ENCODE measurements at regions not wholly inside any gene's neighbourhood (a gene's known extent, or its start where the extent isn't known, plus 50 kb on each side); places are given as distances from the start of the nearest gene placed in this dataset.

DNA sequence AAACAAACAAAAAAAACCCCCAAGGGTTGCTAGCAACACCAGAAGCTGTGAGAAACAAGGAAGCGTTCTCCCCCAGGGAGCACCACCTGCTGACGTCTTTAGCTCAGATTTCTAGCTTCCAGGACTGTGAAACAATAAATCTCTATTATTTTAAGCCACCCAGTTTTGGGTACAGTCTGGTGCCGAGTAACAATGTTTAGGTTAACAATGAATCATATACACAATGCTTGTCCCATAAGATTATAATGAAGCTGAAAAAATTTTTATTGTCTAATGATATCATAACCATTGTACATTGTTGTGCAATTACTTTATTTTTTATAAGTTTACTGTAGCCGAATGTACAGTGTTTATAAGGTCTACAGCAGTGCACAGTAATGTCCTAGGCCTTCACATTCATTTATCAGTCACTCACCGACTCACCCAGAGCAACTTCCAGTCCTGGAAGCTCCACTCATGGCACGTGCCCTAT lies 72.1 kb upstream of the CAB39 start:
- DNase-seq: no peak
- intact Hi-C loops (cut with DNase I, micrococcal nuclease): no loop called here
- no peaks in the 10 kb centered on the region for H3K4me1 ChIP-seq (ENCODE audit: low read depth)
- no peaks in the 10 kb centered on the region for H3K9me3 ChIP-seq
- H3K36me3 ChIP-seq (ENCODE audit: low read depth): no peaks in the 10 kb centered on the region
- no peak overlapping the region for H3K4me3 ChIP-seq
- ATAC-seq: peak; percentile 80
- TF ChIP-seq CTCF (IDR thresholded peaks at IDR 0.05): no peak

- no peak for TF ChIP-seq CTCF (IDR thresholded peaks at IDR 0.05)
- Histone ChIP-seq H3K36me3 (ENCODE audit: low read depth) (no peaks in the 10 kb centered on the region), H3K4me3 (no peak overlapping the region), H3K9me3 (no peaks in the 10 kb centered on the region), H3K4me1 (ENCODE audit: low read depth) (no peaks in the 10 kb centered on the region)
- intact Hi-C loops (cut with DNase I, micrococcal nuclease): no loop called here
- DNase-seq (no peak), ATAC-seq (no peak)
Observed at GRCh38 chr2:230642966-230643365, 69.7 kb upstream of the CAB39 start.

DNA sequence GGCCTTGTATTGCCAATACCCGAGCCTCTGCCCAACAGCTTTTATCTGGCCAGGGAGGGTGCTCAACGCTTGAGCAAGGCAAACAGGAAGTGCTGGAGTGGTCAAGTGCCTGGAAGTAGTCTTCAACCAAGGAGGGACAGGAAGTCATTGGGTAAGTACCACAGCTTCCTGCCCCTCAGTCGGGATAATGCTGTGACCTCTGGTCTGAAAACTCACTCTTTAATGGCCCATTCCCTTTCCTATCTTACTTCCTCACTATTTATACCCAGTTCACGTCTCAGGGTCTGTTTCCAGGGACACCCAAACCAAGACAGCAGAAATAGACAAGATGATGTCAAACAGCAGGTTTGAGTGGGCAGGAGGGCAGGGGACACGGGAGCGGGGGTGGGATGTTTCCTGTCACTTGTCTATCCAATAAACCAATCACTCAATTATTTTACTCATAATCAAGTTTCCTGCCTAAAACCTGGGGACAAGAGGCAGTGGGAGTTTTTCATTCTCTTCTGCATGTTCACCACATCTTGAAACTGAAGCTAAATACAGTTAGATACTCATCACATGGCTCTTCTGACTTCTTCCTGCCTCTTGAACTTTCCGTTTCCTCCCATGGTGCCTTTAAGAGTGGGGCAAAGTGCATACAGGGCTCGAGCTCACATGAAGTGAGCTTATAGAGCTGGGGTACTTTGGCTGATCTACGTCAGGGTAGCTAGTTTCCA lies 68.9 kb upstream of the CAB39 start:
- ATAC-seq: peak; percentile 58
- Histone ChIP-seq H3K36me3 (ENCODE audit: low read depth) (no peaks in the 10 kb centered on the region), H3K9me3 (no peaks in the 10 kb centered on the region), H3K4me3 (no peak overlapping the region), H3K4me1 (ENCODE audit: low read depth) (no peaks in the 10 kb centered on the region)
- no peak for DNase-seq
- intact Hi-C loops (cut with DNase I, micrococcal nuclease): no loop called here
- TF ChIP-seq CTCF (IDR thresholded peaks at IDR 0.05): no peak

DNA sequence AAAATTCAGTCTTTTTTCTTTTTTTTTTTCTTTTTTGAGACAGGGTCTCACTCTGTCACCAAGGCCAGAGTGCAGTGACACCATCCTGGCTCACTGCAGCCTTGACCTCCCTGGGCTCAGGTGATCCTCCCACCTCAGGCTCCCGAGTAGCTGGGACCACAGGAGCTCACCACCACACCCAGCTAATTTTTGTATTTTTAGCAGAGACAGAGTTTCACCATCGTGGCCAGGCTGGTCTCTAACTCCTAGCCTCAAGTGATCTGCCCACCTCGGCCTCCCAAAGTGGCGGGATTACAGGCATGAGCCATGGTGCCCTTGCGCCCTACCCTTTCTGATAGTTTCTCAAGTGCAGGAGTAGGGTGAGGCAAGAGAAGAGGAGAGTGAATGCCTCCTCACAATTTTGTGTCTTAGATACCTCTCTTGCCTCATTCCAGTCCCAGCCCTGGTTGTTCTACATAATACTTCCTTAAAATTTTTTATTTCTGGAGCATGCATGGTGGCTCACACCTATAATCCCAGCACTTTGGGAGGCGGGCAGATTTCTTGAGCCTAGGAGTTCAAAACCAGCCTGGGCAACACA lies 68.2 kb upstream of the CAB39 start:
- no peaks in the 10 kb centered on the region for H3K9me3 ChIP-seq
- no peak overlapping the region for H3K4me3 ChIP-seq
- DNase-seq (no peak), ATAC-seq (no peak)
- H3K4me1 ChIP-seq (ENCODE audit: low read depth): no peaks in the 10 kb centered on the region
- TF ChIP-seq CTCF (IDR thresholded peaks at IDR 0.05): no peak
- intact Hi-C loops (cut with DNase I, micrococcal nuclease): no loop called here
- H3K36me3 ChIP-seq (ENCODE audit: low read depth): no peaks in the 10 kb centered on the region

DNA sequence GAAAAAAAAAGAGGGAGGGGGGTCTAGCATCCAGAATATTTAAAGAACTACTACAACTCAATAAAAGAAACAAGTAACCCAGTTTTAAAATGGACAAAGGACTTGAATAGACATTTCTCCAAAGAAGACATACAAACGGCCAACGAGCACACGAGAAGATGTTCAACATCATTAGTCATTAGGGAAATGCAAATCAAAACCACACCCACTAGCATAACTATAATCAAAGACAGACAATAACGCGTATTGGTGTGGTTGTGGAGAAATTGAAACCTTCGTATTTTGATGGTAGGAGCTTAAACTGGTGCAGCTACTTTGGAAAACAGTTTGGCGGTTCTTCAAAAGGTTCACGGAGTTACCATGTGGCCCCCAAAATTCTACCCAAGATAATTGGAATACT lies 64.3 kb upstream of the CAB39 start:
- Histone ChIP-seq H3K4me1 (ENCODE audit: low read depth) (no peaks in the 10 kb centered on the region), H3K9me3 (no peaks in the 10 kb centered on the region), H3K4me3 (no peak overlapping the region), H3K36me3 (ENCODE audit: low read depth) (no peaks in the 10 kb centered on the region)
- TF ChIP-seq CTCF (IDR thresholded peaks at IDR 0.05): no peak
- ATAC-seq (no peak), DNase-seq (no peak)
- intact Hi-C loops (cut with DNase I, micrococcal nuclease): no loop called here
